ENCODE measurements at regions not wholly inside any gene's neighbourhood (a gene's known extent, or its start where the extent isn't known, plus 50 kb on each side); places are given as distances from the start of the nearest gene placed in this dataset.

DNA sequence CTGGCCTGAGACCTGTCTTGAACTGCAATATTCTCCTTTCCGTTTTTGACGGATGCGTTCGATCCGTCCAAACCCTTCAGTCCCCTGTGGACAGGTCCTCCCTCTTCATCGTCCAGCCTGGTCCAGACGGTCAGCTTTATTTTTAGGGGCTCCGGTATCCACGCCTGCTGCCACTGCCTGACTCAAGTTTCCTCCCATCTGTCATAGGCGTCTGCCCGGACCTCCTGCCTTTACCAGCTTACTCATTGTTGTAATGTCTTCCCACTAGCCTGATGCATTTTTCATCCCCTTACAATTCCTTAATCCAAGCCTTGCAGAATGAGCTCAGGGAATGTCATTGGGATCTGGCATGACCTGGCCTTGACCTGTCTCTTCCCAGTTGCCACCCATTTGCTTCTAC is 145.8 kb downstream of the TENT4A start:
- no peak overlapping the region for H3K4me2 ChIP-seq (ENCODE audit: insufficient read depth, low read length)
- H3K27me3 ChIP-seq (ENCODE audit: insufficient read depth, low read length) = no peaks in the 10 kb centered on the region
- no peak overlapping the region for H2AFZ ChIP-seq (ENCODE audit: low read length)
- no peak overlapping the region for H3K27ac ChIP-seq (ENCODE audit: low read depth, low read length)
- no peaks in the 10 kb centered on the region for H3K36me3 ChIP-seq (ENCODE audit: insufficient read depth, low read length)
- DNase-seq (ENCODE audit: insufficient read length, low spot score, missing footprints) = no peak
- H3K4me1 ChIP-seq (ENCODE audit: insufficient read depth, low read length) = no peaks in the 10 kb centered on the region
- no peaks in the 10 kb centered on the region for H4K20me1 ChIP-seq (ENCODE audit: insufficient read depth, low read length)
- H3K79me2 ChIP-seq (ENCODE audit: insufficient read depth, low read length) = no peaks in the 10 kb centered on the region
- H3K9me3 ChIP-seq (ENCODE audit: low read depth, low read length) = no peaks in the 10 kb centered on the region
- TF ChIP-seq, protein P1, sequence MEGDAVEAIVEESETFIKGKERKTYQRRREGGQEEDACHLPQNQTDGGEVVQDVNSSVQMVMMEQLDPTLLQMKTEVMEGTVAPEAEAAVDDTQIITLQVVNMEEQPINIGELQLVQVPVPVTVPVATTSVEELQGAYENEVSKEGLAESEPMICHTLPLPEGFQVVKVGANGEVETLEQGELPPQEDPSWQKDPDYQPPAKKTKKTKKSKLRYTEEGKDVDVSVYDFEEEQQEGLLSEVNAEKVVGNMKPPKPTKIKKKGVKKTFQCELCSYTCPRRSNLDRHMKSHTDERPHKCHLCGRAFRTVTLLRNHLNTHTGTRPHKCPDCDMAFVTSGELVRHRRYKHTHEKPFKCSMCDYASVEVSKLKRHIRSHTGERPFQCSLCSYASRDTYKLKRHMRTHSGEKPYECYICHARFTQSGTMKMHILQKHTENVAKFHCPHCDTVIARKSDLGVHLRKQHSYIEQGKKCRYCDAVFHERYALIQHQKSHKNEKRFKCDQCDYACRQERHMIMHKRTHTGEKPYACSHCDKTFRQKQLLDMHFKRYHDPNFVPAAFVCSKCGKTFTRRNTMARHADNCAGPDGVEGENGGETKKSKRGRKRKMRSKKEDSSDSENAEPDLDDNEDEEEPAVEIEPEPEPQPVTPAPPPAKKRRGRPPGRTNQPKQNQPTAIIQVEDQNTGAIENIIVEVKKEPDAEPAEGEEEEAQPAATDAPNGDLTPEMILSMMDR (IDR thresholded peaks at IDR 0.05; ENCODE audit: extremely low read depth, low read depth, low read length) = no peak
- H3K4me3 ChIP-seq (ENCODE audit: insufficient read depth, low read length) = no peak overlapping the region

DNA sequence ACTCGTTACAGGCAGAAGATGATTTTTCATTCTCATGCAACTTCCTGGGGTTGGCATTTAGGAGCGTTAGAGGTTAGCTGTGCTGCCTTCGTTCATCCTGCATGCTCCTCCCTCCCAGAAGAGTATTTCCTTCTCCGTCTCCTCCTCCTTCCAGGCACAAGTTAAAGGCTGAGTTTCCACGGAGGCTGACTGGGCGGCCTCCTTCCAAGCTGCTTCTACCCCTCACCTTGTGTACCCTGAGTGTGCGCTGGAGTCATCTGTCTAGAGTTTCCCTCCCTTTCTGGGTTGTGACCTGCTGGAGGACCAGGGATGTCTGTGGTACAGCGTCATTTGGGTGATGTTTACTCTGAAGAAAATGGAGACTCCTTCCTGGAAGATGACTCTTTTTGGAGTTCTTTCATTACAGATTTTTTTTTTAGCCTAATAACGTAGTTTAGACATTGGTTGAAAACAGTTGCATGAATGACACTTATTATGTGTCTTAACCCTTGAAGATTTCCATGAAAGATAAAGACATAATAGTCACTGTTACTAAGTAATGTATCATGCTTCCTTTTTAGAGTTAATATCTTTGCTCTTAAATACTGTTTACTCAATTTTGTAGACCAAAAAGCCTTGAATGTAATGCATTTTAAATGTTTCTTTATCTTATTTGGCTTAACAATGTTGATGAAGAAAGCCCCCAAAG is 146.9 kb downstream of the TENT4A start:
- Histone ChIP-seq H3K27ac (ENCODE audit: low read depth, low read length) (no peak overlapping the region), H3K79me2 (ENCODE audit: insufficient read depth, low read length) (no peaks in the 10 kb centered on the region), H3K4me2 (ENCODE audit: insufficient read depth, low read length) (no peak overlapping the region)

DNA sequence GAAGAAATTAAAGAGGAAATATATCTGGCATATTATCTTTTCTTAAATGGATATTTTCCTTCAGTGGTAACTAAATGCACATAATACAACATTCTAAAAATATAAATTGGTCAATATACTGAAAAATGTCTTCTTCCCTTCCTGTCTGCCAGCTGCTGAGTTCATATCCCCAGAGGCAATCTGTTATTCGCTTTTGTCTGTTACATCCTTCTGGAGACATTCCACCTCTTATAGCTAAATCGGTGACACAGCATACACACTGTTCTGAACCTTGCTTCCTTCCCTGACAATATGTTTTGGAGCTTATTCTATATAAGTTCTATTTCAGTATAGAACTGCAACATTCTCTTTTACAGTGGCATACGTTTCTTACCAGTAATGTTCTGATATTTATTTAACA is 147.8 kb downstream of the TENT4A start:
- no peaks in the 10 kb centered on the region for H3K4me1 ChIP-seq (ENCODE audit: insufficient read depth, low read length)
- H3K36me3 ChIP-seq (ENCODE audit: insufficient read depth, low read length) = no peaks in the 10 kb centered on the region
- no peaks in the 10 kb centered on the region for H4K20me1 ChIP-seq (ENCODE audit: insufficient read depth, low read length)
- H3K9me3 ChIP-seq (ENCODE audit: low read depth, low read length) = no peaks in the 10 kb centered on the region
- no peak for DNase-seq (ENCODE audit: insufficient read length, low spot score, missing footprints)
- H3K4me3 ChIP-seq (ENCODE audit: insufficient read depth, low read length) = no peak overlapping the region
- no peak overlapping the region for H3K27ac ChIP-seq (ENCODE audit: low read depth, low read length)
- no peaks in the 10 kb centered on the region for H3K79me2 ChIP-seq (ENCODE audit: insufficient read depth, low read length)
- no peaks in the 10 kb centered on the region for H3K27me3 ChIP-seq (ENCODE audit: insufficient read depth, low read length)
- H2AFZ ChIP-seq (ENCODE audit: low read length) = no peak overlapping the region
- TF ChIP-seq, protein P1 (IDR thresholded peaks at IDR 0.05; ENCODE audit: extremely low read depth, low read depth, low read length) = no peak
- H3K4me2 ChIP-seq (ENCODE audit: insufficient read depth, low read length) = no peak overlapping the region

More for the DNA sequence above, 146.9 kb downstream of the TENT4A start:
- no peaks in the 10 kb centered on the region for H3K9me3 ChIP-seq (ENCODE audit: low read depth, low read length)
- no peaks in the 10 kb centered on the region for H3K4me1 ChIP-seq (ENCODE audit: insufficient read depth, low read length)
- H3K4me3 ChIP-seq (ENCODE audit: insufficient read depth, low read length) = no peak overlapping the region
- H3K27me3 ChIP-seq (ENCODE audit: insufficient read depth, low read length) = no peaks in the 10 kb centered on the region
- H3K36me3 ChIP-seq (ENCODE audit: insufficient read depth, low read length) = no peaks in the 10 kb centered on the region
- no peaks in the 10 kb centered on the region for H4K20me1 ChIP-seq (ENCODE audit: insufficient read depth, low read length)
- DNase-seq (ENCODE audit: insufficient read length, low spot score, missing footprints) = no peak
- TF ChIP-seq, protein P1 (IDR thresholded peaks at IDR 0.05; ENCODE audit: extremely low read depth, low read depth, low read length) = no peak
- no peak overlapping the region for H2AFZ ChIP-seq (ENCODE audit: low read length)

DNA sequence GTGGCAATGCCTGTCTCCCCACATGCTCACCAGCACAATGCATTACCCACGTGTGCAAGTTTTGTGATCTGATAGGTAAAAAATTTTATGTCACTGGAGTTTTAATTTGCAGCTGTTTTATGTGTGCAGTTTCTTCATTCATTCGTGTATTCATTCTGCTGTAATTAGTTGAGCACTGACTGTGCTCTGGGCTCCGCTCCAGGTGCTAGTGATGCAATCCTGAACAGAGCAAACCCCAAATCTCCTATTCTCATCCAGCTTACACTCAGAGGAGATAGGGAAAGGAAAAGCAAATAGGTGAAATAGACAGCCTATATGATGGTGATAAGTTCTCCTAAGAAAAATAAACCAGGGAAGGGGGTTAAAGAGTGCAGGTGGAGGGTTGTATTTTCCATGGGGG is 148.4 kb downstream of the TENT4A start:
- Histone ChIP-seq H3K4me1 (ENCODE audit: insufficient read depth, low read length) (no peaks in the 10 kb centered on the region), H2AFZ (ENCODE audit: low read length) (no peak overlapping the region), H3K4me3 (ENCODE audit: insufficient read depth, low read length) (no peak overlapping the region), H4K20me1 (ENCODE audit: insufficient read depth, low read length) (no peaks in the 10 kb centered on the region), H3K79me2 (ENCODE audit: insufficient read depth, low read length) (no peaks in the 10 kb centered on the region), H3K9me3 (ENCODE audit: low read depth, low read length) (no peaks in the 10 kb centered on the region), H3K36me3 (ENCODE audit: insufficient read depth, low read length) (no peaks in the 10 kb centered on the region), H3K27ac (ENCODE audit: low read depth, low read length) (no peak overlapping the region), H3K27me3 (ENCODE audit: insufficient read depth, low read length) (no peaks in the 10 kb centered on the region), H3K4me2 (ENCODE audit: insufficient read depth, low read length) (no peak overlapping the region)
- TF ChIP-seq, protein P1 (IDR thresholded peaks at IDR 0.05; ENCODE audit: extremely low read depth, low read depth, low read length) = no peak
- DNase-seq (ENCODE audit: insufficient read length, low spot score, missing footprints) = no peak
